HG03432 (cell line): ENCODE measurements at regions not wholly inside any gene's neighbourhood (a gene's known extent, or its start where the extent isn't known, plus 50 kb on each side); places are given as distances from the start of the nearest gene placed in this dataset.
A peak's percentile ranks its signal among the peaks of the same experiment; 100 is the strongest.
"Not testable (repeated sequence)": the region's sequence is repeated elsewhere in the genome, so short reads cannot be mapped to it uniquely, and the experiment has no call there.

Source experiments
- ATAC-seq: cut with Tn5 transposase; IDR thresholded peaks from one replicate; pipeline ENCODE4 v1.9.1; 2021; ENCODE audit warnings: mild to moderate bottlenecking, moderate library complexity; ENCODE audit not compliant: unreplicated experiment

DNA sequence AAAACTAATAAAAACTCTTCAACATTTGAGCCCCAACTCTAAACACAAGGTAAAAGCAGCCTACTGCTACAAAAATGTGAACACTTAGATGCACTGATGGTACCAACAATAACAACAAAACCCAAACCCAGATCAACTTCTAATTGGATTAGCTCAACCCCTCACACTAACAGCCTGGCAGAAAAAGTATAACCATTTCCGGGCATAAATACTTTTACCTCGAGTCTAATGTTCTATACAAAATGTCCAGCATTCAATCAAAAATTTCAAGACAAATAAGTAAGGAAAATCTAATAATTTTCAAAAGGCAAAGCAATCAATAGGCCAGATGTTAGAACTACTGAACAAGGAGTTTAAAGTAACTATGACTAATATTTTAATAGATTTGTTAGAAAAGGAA is 303.3 kb downstream of the ARRDC4 start:
- no peak for ATAC-seq

DNA sequence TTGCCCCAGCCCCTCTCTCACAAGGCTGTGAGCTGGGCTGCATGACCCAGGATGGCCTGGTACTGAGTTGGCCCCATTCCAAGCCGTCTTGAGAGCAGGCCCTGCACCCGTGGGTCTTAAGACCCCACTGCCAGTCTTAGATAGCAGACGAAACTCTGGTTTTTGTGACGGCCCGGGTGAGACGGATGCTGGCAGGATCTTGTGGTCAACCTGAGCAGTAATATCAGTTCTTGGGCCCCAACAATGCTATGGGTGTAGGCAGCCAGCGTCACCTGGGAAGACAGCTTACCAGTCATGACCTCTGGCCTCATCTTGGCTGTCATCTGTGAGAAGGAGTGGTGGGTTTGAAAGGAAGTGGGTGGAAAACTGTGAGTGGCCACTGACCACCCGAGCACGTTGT is 305.8 kb downstream of the ARRDC4 start:
- ATAC-seq: no peak

DNA sequence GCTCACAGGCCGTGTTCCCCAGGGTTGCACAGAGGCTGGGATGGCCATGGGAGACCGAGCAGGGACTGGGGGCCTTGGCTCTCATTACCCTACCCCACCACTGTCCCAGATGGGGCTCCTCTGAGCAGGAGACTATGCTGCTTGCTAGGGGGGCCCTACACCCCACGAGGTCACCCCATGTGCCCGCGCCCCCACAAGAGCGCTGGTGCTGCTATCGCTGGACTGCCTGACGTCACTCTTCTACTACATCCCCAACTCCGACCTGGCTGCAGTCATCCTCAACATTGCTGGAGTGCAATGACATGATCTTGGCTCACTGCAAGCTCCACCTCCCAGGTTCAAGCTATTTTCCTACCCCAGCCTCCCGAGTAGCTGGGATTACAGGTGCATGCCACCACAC is 307.7 kb downstream of the ARRDC4 start:
- ATAC-seq: no peak

DNA sequence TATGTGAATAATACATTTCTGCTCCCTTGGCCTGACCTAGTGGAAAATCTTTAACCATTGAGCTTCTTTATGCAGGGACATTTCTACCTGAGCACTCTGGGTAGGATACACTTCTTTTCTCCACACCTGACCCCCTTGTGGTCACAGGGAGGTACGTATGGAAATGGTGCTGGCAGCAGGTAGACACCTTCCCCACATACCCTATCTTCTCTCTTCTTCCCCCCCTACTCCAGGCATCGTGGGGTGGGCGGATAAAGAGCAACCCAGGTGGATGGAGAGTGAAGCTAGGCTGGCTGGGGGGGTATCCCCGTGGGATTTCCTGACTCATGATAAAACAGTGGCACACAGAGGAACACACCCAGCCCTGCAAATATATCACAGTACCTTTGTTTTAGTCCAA is 312.1 kb downstream of the ARRDC4 start:
- ATAC-seq: no peak

DNA sequence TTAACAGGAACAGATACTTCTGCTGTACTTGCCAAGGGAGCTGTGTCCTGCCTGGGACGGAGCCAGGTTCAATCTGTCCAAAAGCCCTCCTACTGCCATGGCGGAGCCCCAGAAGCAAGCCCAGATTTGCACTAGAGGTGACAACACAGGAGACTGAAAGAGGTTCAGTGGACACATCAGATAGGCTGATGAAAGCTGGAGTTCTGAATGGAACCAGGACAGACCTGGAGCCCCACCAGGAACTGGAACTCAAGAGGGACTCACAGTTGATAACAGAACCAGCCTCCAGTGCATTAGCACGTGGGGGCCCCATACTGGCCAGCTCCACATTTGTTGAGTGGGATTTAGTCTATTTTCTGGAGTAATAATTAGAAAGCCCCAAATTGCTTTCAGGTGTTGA is 315.5 kb downstream of the ARRDC4 start:
- ATAC-seq: no peak

DNA sequence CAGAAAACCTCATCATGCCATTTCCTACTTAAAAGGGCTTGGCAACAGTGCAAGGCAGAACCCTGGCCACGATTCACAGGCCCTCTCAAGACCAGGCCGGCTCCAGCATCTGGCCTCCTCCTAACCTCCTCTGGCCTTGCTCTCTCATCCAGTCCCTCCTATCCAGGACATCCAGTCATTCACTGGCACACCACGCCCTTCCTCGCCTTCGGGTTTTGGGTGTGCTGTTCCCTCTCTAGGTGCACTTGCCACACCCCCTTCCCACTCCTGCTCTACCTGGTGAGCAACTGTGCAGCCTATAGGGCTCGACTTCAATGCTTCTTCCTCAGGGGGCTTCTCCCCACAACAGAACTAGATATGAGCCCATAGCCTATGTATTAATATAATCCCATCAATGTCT is 317.1 kb downstream of the ARRDC4 start:
- no peak for ATAC-seq

DNA sequence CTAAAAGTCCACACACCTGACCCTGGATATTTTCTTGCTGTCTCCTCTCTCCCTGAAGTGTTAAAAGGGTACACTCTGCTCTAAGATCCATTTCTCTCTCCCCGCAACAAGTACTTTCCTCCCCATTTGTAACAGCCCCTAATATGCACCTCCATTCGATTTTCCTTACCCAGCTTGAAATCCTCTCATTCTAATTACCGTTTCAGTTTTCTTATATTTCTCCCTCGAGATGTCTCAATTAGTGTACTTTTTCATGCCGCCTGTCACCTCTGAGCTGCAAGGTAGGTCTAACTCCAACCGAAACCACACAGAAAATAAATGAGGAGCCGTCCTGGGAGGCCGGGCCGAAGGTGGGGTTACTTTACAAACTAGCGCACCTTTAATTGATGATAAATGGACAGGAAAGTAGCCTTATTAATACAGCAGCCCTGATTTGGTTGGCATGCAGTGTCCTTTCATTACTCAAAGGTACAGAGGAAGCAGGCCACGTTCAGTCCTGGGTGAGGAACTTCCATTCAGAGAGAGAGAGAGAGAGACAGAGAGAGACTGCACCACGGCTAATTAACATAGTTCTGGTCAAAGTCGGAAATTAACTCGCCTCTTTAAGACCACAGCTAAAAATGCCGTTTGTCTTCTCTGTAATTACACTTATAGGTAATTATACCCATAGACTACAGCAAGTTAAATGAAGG is 319.9 kb downstream of the ARRDC4 start:
- ATAC-seq: no peak

DNA sequence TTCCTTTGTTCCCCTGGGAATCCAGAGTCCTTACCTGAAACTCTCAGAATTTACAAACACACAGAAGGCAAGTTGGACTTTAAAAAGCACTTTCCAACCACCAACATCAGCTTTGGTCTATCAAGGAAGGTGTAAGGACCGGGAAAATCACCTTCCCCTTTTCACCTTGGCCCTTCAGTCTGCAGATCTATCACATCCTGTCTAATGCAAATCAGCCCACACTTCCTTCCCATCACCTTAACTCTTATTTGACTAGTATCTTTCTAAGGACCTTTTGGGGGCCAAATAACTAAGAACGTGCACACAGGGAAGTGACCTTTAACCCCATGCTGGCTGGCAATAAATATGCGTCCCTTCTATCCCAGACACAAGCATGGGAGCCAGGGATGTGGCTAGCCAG is 320.6 kb downstream of the ARRDC4 start:
- no peak for ATAC-seq

DNA sequence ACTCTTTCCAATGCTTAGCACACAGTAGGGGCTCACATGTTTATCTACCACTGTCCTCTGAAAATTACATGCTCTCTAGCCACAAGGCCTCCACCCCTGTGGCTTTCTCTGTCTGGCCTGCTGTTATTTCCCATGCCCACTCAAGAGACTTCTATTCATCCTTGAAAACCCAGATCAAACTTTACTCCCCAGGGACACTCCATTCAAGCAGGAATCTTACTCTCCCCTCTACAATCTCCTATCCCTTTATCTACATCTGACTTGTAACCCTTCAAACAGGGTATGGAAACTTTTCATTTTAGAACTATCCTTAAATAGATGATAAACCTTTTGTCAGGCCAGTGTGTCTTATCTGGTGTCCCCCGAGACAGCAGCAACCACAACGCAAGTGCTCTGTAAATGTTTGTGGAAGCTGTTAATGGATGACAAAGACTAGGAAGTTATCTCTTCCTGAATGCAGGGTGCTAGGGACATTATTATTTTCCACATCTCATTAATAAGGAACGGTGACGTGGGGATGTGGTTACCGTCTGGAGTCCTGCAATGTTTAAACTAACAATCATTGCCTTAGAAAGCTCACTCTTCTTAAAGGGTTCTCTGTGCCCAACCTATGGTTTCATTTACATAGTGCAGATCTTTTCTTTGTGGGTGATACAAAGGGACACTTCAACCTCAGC is 322.3 kb downstream of the ARRDC4 start:
- ATAC-seq: no peak

DNA sequence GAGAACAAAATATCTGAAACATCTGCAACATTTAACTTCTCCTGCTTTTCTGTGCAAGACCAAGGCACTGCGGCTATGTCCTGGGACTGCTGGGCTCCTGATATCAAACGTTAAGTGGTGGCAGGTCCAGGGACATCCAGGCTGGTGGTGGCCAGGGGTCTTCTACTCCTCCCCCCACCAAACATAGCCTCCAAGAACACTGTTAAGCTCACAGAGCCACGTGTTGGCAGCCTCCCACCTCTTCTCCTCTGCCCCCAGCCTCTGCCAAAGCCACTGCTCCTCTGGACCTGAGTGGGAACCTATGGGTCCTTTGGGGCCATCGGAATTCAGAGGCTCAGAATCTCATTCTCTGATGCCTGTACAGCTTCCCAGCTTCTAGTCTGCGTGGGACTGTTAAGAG is 325.7 kb downstream of the ARRDC4 start:
- ATAC-seq: no peak

DNA sequence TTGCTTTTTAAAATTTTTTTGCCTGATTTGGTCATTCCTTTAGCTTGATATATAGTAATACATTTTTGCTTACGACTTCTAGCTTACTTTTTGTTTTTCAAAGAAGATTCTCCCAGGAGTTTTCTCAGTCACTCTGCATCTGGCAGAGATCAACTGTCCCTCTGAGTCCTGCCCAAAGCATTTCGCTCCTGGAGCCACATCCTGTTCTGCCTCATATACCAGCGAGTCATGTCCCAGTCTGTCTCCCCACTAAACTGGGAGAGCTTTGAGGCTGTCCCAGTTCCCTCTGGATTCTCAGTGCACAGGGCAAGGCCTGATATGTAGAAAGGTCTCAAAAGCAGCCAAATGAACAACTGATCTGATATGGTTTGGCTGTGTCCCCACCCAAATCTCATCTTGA is 326.3 kb downstream of the ARRDC4 start:
- no peak for ATAC-seq

DNA sequence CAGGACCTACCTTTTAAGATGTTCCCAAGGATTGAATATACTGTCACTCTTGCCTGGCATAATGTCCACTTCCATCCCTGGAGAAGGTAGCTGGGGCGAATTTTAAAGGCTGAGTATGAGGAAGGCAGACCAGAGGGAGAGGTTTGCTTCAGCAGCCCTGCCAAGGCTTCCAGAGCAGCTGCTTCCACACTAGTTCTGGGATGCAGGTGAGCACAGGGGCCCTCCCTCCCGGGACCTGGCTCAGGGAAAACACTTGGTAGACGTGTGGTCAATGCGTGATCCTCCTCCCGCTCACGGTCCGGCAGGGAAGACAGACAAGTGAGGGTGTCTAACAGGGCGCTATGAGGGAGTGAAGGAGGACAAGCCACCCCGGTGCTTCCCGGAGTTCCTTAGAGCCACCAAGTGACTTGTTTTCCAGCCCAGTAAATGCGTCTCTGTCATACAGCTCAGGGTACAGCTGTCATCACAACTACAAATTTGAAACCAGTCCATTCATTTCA is 327.6 kb downstream of the ARRDC4 start:
- no peak for ATAC-seq

DNA sequence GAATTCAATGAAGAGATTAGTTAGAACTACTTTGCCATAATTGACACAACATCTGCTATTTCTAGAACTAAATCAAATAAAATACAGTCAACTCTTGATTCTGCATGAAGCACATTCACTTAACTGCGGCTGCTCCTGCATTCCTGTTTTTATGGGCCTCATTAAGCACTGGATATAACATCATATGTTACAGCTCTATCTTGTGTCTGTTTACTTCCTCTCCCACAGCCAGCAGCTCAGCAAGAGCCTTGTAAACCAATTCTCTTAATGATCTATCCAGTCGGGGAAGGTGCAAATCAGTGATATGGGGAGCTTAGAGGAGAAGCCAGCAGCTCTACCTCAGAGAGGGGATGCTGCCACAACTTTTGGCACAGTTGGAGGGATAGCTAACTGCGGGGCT is 329.2 kb downstream of the ARRDC4 start:
- ATAC-seq: no peak

DNA sequence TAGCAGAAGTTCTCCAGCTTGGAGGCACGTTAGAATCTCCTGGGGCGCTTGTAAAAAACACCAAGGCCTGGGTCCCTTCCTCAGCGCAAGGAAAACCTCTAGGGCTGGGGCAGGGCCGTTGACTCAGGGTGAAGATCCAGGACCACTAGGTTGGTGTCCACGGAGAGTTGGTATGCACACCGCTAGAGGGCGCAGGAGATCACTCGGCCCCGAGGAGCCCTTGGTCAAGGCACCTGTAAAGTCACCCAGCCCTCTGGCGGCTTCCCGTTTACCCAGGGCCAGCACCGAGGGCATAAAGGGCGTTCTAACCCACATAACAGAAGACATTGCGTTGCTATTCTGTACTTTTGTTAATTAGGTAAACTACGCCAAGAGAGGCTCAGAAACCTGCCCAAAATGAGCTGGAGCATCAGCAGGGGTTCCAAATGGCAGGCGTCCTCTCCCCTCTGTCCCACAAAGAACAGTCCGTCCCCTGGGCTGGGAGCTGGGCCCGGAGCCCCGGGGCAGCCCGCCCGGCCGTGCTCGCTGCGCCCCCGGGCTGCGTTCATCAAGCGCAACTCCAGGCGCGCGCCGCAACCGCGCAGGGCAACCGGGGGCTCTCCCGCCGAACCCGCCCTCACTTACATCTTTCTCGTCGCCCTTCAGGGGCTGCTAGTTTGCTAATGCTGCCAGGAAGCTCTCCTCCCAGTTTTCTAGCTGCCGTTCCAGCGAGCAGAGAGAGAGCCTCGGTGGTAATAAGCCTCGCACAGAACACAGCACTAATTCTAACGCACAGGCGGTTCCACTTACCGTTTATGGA is 332.1 kb downstream of the ARRDC4 start:
- ATAC-seq: peak; percentile 81

DNA sequence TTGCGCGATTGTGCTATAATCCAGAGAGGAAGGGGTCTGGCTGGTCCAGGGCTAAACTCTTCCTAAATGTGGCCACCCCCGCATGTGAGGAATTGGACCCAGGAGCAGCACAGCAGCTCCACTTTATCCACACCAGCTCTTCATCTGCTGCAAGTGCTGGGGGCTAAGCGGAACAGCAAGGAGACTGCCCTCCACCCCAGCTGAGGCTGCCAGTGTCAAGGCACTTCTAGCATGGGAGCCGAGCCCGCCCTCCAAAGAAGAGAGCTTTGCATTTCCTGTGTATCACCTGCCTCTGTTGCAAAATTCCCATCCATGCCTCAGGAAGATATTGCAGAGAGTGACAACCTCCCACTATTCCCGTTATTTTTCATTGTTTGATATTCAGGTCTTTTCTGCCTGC is 333.6 kb downstream of the ARRDC4 start:
- ATAC-seq: no peak

DNA sequence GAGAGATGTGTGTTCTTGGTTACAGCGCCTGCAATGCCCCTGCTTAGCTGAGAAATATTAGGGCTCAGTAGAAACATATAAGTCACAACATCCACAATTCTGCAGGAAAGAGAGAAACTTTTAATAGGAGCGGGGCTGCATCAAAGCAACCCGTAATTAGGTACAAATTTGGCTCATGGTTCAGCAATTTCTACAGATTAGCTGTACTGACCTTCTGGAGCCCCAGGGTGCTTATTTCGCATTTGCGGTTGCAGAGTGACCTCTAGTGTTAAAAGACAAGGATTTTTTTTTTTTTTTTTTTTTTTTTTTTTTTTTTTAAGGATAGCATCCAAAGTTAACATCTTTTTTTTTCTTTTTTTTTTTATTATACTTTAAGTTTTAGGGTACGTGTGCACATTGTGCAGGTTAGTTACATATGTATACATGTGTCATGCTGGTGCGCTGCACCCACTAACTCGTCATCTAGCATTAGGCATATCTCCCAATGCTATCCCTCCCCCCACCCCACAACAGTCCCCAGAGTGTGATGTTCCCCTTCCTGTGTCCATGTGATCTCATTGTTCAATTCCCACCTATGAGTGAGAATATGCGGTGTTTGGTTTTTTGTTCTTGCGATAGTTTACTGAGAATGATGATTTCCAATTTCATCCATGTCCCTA is 334.7 kb downstream of the ARRDC4 start:
- not testable (repeated sequence) for ATAC-seq

DNA sequence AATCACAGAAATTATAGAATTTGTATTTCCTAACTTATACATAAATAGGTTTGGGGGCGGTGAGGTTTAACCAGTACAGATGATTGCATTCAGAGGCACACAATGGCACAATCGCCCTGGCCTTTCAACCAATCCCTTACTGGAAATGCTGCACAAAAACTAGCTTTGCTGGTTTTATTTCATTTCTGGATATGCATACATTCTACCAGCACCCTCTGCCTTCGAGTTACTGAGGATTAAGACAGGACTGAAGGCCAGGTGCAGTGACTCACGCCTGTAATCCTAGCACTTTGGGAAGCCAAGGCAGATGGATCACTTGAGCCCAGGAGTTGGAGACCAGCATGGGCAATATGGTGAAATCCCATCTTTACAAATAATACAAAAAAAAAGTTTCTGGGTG is 336.1 kb downstream of the ARRDC4 start:
- no peak for ATAC-seq

DNA sequence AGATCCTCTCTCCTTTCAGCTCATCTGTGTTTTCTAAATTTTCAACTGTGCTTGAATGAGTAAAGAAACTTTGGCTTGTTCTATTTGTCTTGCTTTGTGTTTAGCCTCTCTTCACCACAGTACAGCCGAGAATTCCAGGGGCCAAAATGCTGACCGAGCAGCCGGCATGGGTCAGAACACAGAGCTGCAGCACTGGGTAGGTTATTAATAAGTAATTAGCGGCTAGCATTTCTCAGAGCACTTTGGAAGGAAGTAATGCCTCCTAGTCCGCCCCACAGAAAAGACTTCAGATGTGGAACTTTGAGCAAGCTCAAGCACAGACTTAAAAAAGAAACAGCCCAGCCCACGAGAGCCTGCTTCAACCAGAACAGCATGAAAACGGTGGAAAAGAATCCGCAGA is 343.9 kb downstream of the ARRDC4 start:
- ATAC-seq: no peak

DNA sequence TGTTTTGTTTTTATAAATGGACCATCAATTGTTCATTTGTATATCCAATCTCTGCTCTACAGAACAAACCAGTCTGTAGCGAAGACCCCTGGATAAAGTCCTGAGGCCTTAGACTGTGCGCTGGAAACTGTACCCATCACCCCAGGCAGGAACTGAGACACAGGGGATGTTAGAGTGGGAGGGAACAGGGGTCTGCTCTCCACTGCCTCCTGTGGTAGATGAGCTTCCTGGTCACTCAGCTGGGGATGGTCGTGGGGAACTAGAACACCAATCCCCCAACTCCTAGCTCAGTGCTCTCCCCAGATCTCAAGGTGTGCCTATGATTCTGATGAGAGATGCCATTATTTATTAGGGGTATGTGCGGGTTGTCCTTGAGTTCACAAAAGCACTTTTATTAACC is 340.2 kb upstream of the IGF1R start:
- ATAC-seq: no peak

DNA sequence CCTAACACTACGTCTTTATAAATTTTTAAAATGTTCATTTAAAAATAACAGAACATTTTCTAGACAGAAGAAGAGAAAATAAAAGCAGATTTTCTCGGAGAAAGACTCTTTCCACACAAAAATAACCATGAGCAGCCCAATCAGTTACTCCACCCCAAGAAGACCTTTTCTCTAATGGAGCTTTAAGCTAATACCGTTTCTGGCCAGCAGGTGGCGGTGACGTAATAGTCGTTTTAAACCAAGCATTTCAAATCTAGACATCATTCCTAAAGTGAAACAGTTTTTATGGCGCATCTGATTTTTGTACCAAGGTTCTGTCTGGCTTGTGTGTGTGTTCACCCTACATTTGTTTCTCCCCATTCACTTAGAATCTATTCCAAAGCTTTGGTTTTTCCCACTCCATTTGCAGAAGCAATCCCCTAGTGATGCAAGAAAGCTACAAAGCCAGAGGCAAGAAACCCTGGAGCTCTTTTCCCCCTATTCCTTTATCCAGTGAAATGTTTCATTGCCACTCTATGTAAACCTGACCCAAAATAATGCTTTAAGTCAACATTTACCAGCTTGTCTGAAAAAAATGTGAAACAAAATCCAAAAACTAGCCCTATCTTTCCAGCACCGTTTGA is 336.7 kb upstream of the IGF1R start:
- peak; percentile 80 for ATAC-seq

DNA sequence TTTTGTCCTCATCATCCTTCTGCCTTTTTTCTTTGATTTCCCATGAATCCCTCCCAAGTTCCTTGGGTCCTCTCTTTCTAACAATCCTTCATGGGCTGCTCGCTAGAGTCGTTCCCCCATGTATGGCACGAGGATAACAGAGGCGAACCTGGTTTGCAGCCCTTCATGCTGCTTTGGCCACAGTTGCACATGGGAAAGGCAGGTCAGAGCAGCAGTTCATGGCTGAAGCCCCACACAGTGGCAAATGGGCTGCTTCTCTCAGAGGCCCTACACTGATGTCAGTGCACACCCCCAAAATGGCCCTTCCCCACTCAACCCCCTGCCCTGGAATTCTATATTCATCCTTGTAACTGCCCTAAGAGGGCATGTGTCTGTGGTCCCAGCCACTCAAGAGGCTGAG is 335.4 kb upstream of the IGF1R start:
- ATAC-seq: no peak
